Activated CD4-positive, alpha-beta T cell treated with anti-CD3 and anti-CD28 coated beads, Interleukin-10, Interleukin-2, amounts not matched to agents 100 ng/mL and 50 ng/mL, durations not matched to agents 16 hours and 8 hours (primary cell): ENCODE measurements at regions not wholly inside any gene's neighbourhood (a gene's known extent, or its start where the extent isn't known, plus 50 kb on each side); places are given as distances from the start of the nearest gene placed in this dataset.
A peak's percentile ranks its signal among the peaks of the same experiment; 100 is the strongest.
"Not testable (repeated sequence)": the region's sequence is repeated elsewhere in the genome, so short reads cannot be mapped to it uniquely, and the experiment has no call there.

Source experiments
- DNase-seq: peaks from one replicate; pipeline ENCODE4 v3.0.0-alpha.2; 2020

DNA sequence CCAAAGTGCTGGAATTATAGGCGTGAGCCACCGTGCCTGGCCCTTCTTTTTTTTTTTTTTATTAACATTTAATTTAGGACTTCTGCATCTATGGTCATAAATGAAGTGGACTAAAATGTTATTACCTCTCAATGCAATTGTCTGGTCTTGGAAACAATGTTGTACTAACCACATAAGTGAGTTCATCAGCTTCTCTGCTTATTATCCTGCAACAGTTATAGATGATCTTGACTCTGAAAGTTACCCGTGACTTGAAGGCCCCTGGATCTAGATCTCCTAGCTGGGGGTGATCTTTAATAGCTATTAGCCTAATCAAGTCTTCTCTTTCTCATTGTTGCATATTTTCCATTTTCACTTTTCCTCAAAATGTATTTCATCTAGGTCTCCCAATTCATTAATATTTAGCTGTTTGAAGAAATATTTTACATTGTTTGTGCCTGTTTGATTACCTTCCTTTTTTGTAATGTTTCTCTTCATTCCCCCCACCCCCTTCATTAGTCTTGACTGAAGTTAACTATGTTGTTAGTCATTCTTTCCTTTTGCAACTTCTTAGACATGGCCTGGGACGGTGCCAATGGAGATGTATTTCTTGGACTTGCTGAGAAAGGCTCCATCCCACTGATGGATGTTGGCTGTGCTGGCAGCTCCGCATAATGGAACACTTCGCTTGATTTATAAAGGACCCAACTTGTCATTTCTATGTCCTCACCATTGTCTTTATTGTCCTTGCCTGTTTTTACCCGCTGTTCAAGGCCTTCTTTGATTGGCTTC, 141.6 kb upstream of the RIOK3 start:
- DNase-seq: no peak

DNA sequence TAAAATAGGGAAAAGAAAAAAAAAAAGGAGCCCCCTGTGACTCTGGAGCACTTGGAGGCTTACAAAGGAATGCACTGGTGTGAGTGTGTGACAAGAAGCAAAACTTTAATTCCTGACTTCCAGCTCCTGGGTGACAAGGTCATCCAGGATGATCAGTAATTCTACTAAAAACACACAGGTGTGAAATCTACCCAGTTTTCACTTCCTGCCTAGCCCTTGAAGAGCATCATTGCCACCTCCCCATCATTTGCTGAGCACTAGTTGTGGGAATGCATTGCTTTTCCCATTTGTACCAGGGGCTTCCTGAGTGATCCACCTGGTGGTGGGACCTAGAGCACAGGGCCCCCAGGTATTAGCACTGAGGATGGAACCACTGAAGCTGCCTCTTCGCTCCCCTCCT, 139.7 kb upstream of the RIOK3 start:
- no peak for DNase-seq

DNA sequence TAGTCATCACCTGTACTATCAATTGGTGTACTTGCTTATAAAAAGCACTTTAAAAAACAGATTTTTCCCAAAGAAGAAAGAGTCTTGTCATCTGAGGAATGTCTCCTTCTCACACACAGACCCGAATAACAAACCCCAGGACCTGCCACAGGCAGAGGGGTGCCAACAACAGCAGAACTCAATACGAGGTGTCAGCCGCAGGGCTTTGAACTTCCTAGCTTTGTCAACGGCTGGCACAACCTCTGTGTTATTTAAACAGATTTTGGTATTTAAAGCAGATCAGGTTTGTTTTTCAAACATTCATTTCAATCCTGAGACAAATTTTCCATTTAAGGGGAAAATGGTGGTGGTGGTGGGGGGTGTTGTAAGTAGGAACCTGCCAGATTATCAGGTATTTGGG, 138.4 kb upstream of the RIOK3 start:
- DNase-seq: no peak

DNA sequence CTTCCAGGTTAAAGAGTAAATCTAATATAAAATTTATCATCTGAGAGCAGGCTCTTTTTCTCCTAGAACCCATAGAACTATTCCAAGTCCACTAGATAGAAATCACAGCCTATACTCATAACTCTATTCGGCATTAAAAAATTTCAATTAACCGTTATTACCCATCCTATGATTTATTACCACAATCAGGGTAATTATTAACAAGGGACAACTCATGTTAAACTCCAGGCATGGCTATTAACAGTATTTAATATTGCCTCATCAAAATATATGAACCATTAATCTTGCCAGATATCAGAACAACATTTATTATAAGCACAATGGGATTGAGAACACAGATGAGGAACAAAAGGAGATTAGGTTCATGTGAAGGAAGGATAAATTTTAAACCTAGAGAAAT, 136.8 kb upstream of the RIOK3 start:
- DNase-seq: no peak

DNA sequence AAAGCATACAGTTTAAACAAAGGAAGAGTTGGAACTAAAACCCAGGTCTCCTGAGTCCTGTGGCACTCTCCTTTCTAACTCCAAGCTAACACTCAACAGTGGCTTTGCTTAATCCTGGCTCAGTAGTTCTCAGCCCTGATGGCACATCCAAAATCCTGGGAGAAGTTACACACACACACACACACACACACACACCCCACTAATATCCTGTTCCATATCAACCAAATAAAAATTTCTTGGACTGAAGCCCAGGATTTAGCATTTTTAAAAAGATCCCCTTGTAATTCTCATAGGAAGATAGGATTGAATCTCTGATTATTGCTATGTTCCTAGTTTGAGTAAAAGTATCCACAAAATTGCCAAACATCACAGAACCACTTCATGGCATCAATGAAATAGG, 136.1 kb upstream of the RIOK3 start:
- no peak for DNase-seq

DNA sequence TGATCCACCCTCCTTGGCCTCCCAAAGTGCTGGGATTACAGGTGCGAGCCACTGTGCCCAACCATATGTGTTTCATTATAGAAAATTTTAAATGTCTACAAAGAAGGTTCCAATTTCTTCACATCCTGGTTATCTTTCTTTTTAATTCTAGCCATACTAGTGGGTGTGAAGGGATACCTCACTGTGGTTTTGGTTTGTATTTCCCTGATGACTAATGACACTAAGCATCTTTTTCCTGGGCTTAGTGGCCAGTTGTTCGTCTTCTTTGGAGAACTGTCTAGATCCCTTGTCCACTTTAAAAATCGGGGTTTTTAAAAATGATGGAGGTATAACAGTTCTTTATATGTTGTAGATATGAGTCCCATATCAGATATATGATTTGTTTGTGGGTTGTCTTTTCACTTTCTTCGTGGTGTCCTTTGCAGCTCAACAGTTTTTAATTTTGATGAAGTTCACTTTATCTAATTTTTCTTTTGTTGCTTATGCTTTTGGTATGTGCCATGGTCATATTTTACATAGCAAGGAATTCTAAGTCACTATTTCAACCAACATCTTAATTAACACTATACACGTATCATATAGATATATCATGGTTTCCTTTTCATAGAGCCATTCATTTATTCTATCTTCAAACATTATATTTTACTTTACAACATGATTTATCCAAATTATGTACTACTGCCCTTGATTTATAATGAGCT, 135.0 kb upstream of the RIOK3 start:
- peak; percentile 24 for DNase-seq

DNA sequence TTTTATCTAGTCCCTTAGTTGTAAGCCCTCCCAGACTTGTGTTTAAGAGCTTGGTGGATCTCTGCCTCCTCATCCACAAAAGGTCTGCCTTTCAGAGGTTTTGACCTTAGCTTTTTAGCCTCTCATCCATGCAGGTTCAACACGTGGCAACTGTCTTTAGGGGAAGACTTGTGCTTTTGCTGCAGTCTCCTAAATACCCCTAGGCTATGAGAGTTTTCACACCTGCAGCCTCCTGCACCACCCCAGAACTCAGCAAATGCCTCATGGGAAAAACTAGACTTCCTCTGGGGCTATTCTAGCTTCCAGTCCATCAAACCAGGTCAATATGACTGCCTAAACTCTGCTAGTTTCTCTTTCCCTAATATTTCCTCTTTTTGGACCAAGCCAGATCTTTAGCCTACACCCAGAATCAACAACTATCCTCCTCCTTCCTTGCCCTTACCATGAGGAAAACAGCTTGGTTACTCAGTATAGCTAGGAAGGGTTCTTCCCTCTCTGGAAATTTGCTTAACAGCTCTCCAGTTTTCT, 132.3 kb upstream of the RIOK3 start:
- DNase-seq: no peak

DNA sequence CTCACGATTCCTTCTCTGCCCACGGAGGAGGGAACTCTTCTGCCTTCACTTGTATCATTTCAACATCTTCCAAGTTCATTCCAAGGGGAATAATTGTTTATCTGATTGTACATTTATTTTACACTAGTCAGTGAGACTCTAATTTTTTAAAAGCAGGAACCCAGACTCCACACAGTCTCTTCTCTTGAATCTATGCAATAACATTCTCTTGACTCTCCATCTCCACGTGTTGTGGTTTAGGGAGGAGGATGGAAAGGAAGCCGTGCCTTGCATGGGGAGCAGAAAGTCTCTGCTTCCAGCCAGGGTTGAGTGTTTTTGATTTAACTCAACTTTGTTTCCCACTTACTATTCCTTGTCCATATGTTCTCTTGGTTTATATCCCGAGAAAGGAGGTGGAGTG, 131.1 kb upstream of the RIOK3 start:
- DNase-seq: no peak

DNA sequence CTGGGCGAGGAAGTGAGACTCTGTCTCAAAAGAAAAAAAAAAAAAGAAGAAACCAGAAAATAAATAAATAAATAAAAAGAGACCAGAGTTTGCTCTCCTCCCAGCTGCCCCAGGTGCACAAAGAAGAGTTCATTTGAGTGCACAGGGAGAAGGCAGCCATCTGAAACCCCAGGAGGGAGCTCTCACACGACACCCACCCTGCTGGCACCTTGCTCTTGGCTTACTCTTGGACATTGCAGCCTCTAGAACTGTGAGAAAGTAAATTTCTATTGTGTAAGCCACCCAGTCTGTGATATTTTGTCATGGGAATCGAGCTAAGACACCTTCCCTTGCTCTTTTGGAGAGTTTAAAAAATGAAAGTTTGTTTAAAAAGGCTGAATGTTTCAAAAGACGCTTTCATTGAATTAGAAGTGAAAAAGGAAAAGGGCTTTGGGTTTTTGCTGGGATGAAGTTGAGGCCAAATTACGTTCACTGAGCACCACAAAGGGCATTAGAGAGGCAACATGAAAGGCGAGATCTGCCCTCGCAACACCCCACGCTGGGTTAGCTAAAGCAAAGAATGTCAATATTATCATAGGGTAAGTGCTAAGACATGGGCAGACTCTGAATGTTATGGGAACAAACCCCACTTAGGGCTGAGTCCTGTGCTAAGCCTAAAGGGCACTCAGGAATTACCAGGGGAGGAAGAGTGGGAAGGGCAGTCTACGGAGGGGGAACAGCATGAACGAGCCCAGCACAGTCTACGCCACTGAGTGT, 128.9 kb upstream of the RIOK3 start:
- no peak for DNase-seq

DNA sequence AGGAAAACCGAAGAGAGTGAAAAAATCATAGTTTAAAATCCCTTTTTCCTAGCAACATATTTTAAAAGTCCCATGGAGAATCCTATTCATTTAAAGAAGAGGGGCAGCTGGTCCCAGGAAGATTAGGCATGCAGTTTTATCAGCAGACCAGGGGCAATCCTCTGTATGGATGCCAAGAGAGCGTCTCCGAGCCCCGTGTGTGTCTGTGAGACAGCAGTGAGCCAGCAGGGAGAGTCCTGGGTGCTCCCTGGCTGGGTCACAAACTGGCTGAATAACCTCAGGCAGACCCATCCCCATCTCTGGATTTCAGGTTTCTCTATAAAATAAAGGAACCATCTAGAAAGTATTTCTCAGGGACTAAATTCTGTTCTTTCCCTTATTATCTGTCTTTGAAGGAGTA, 128.2 kb upstream of the RIOK3 start:
- DNase-seq: no peak

DNA sequence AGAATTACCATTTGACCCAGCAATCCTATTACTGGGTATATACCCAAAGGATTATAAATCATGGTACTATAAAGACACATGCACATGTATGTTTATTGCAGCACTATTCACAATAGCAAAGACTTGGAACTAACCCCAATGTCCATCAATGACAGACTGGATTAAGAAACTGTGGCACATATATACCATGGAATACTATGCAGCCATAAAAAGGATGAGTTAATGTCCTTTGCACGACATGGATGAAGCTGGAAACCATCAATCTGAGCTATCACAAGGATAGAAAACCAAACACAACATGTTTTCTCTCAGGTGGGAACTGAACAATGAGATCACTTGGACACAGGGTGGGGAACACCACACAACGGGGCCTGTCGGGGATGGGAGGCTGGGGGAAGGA, 123.4 kb upstream of the RIOK3 start:
- not testable (repeated sequence) for DNase-seq

DNA sequence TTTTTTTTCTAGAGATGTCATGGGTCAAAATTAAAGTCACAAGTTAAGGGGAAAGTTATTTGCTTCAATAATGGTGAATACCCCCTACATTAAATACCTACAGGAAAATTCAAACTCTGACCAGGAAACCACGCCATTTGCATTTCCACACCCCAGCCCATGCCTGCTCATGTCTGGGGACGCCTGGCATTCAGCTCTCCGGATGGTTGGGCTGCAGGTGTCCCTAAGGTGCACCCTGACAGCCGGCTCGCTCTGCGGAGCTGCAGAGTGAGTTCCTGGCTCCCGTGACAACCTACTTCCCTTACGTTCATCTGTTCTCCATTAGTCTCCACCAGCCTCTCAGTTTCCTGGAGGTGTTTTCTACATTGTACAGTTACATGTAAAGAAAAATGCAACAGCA, 122.7 kb upstream of the RIOK3 start:
- no peak for DNase-seq

DNA sequence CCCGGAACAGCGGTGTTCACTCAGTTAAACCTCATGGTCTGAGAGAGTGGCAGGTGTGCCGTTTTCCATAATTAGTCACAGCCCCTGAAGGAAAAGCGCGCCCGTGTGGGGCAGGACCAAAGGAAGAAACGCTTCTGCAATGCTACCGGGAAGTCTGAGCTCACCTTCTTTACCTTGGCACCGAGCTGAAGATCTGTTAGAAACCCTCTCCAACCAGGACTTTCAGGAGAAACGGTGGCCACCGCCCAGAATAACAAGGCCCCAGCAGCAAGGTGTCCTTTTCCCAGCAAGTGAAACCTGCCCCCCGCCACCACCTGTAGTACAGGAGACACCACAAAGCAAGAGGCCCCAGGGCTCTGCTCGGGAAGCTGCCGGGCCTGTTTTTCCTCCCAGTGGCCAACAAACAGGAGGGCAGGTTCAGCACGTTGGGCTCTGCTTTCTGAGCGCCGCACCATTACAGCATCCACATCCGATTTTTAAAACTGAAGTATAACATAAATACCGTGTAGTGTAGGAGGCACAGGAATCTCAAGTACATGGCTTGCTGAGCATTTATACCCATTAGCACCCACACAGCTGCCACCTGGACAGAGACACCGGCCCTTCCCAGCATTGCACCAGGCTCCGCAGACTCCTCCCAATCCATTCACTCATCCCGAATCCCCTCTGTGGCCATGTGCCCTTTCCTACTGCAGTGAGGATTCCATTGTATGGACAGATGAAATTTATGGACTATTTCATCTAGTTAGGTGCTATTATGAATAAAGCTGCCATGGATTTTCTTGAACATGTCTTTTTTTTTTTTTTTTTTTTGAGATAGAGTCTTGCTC, 121.8 kb upstream of the RIOK3 start:
- DNase-seq: no peak

DNA sequence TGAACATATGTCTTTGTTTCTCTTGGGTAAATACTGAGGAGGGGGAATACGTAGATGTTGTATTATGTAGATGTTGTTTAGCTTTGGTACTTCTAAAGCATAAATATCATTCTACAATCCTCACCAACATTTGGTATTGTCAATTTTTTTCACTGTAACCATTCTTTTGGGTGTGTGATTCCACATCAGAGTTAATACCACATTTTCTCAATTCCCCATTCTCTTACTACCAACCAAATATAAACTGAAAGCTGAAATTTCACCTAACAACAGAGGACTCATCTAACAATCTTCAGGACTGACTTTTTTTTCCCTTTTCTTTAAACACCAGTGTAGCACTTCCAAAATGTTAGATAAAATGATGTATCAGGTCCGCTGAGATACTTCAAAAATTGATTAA, 120.7 kb upstream of the RIOK3 start:
- DNase-seq: no peak

DNA sequence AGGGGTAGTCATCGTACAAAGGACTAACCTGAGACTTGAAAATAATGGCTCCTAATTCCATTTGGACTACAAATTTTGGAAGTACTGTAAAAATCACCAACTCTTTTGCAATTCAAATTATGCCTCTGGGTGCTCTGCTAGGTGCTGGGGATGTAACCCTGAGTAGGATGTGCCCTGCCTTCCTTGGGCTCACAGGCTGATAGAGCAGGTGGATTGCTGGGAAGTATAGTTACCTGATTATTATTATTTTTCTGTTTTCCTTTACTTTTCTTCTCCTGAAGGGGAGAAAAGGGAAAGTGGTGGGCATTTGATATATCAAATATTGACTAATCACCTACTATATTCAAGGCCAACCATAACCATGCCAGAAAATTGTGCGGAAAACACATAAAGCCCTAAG, 119.3 kb upstream of the RIOK3 start:
- no peak for DNase-seq

DNA sequence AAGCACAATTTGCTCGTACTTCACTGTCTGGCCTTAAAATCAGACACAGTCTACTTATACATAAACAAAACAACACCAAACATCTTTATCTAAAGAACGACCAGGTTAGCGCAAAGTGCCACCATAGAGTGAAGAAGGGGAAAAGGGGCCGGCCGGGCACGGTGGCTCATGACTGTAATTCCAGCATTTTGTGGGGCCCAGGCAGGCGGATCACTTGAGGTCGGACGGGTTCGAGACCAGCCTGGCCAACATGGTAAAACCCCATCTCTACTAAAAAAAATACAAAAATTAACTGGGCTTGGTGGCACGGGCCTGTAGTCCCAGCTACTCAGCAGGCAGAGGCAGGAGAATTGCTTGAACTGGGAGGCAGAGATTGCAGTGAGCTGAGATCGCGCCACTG, 118.5 kb upstream of the RIOK3 start:
- no peak for DNase-seq

DNA sequence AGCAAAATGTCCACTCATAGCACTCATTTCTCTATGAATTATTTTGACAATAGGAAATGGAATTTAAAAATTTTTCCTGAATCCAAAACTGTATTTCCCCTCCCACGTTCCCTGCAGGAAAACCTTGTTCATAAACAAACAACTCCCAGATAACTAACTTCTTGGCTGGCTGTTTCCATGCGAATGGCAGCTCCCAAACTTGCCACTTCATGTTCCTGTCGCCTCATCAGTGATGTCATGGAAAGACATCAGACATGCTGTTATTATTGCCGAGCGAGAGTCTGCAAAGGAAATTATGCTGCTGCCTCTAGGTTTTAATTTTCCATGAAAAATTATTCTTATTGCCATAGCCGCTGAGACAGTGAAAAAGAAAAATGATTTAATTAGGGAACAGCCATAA, 117.0 kb upstream of the RIOK3 start:
- DNase-seq: no peak

DNA sequence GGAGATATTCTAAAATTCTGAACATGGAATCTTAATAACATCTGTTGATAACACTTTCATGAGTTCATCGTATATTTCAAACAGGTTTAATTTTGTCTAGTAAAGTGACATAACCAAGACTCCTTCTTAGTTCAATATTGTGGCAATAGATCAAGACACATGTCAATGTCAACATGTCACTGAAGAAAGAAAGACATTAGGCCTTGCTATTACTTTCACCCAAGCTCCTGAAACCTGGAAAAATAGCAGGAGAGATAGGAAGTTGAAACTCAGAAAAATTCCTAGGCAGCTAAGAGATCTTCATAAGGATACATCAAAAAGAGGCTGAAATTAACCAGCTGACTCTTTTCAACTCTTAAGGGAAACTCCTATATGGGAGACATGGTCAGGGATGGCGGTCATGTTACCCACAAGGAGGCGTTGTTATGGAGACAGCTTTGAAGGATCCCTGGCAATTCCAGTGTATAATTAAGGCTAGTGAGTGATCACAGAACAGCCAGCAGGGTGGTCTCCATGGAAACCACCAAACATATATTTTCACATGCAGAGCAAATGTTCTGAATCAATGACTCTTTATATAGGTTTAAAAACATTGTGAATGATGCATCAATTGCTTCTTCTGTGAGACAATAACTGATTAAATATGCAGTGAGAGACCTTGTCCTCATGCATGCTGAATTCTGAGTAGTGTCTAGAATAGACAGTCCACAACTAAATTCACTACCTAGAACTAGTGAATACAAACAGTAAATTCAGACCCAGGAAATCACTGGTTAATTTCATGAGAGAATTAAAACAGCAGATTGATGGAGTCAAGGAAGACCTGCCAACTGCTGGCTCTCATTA, 115.3 kb upstream of the RIOK3 start:
- DNase-seq: no peak

DNA sequence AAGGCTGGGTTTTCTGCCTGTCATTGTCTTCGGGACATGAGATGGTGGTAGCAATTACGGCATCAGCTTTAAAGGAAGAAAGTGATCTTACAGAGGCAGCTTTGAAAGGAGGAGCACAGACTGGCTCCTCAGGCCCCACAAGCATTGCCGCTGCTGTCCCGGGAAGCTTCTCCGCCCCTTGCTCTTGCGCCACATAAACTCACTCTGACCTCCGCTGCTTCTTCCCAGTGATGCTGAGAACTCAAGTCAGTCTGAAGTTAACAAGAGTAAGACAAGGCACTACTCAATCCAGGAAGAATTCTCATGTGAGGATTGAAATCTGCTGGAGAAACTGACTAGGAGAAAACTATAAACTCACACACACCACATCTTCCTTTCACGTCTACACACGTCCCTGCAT, 112.4 kb upstream of the RIOK3 start:
- no peak for DNase-seq

DNA sequence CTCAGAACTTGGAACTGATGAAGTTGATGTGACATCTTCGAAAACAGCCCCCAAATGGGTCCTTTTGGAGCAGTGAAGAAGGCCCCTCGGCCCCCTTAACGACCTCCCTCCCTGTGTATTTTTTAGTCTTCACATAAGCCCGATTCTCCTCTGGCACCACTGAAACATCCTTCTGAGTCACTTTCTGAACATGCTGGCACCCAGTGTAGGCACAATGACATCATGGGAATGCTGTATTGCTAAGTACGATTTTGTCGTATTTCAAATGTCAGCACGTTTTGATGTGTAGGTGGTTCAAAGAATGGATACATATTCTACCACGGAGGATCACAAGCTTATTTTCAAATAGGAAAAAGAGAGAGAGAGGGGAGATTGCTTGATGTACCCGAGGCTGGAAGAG, 111.7 kb upstream of the RIOK3 start:
- DNase-seq: peak; percentile 16

DNA sequence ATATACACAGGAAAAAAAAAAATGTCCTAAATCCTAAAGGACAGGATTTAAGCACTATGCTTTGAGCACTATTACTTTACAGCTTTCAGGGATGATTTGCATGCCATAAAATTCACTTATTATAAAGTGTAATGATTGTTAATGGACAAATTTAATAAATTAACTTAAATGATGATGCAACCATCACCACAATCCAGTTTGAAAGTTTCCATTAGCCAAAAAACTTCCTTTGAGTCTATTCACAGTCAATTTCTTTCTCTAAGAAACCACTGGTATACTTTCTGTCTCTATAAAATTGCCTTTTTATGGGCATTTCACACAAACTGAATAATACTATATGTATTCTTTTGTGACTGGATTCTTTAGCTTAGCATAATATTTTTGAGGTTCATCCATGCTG, 111.1 kb upstream of the RIOK3 start:
- DNase-seq: no peak

DNA sequence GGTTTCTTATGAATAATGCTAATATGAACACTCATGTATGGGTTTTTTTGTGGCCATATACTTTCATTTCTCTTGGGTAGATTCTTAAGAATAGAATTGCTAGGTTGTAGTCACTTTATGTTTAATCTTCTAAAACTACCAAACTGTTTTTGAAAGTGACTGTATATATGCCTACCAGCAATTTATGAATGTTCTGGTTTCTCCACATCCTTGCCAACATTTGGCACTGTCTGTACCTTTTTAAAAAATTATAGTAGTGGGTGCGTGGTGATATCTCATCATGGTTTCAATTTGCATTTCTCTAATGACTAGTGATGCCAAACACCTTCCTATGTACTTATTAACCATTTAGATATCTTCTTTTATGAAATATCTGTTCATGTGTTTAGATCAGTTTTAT, 110.6 kb upstream of the RIOK3 start:
- no peak for DNase-seq
